Body of pancreas (tissue), 4 donors: ENCODE measurements at regions not wholly inside any gene's neighbourhood (a gene's known extent, or its start where the extent isn't known, plus 50 kb on each side); places are given as distances from the start of the nearest gene placed in this dataset.

Experiments used
- ATAC-seq: fragments of 150-250 bp; one replicate; pipeline ENCODE4 v1.9.1; 2016
- DNase-seq, 4 donors: peaks; one replicate each; pipeline ENCODE4 v3.0.0-alpha.2; 2019
- H3K27ac ChIP-seq, 4 donors: fragments of 200-600 bp; sonication (generic); 1 replicate in 3 of 4; 2 replicates in 1 of 4; pipeline versions ENCODE4 v1.5.1 to v1.6.1; 2016 to 2019; ENCODE audit warnings: mild to moderate bottlenecking in 1 of 4, mixed read lengths in 1 of 4, moderate library complexity in 1 of 4
- H3K27me3 ChIP-seq, 2 donors: fragments of 200-600 bp; sonication (generic); one replicate each; pipeline ENCODE4 v1.6.0; 2016; ENCODE audit warnings: mild to moderate bottlenecking in 1 of 2
- H3K36me3 ChIP-seq, 2 donors: fragments of 200-600 bp; sonication (generic); replicated peaks in 1 of 2; 2 replicates each; pipeline ENCODE4 v1.5.1; 2016; ENCODE audit warnings: low read depth in 2 of 2; ENCODE audit not compliant: insufficient read depth in 1 of 2
- H3K4me1 ChIP-seq: fragments of 200-600 bp; sonication (generic); one replicate; pipeline ENCODE4 v1.6.0; 2016
- H3K4me3 ChIP-seq, 2 donors: fragments of 200-600 bp; sonication (generic); 1 replicate in 1 of 2; 2 replicates in 1 of 2; pipeline ENCODE4 v1.5.1; 2016 to 2019
- H3K9me3 ChIP-seq, 3 donors: fragments of 200-600 bp; sonication (generic); 1 replicate in 2 of 3; 2 replicates in 1 of 3; pipeline ENCODE4 v1.5.1; 2016
- CTCF ChIP-seq, 7 experiments: fragments of 450-650 bp in 4 of 7; fragments of 200-600 bp in 3 of 7; sonication (generic) in 3 of 7; IDR thresholded peaks; one replicate each; pipeline ENCODE4 v1.5.1; 2016 to 2019; ENCODE audit warnings: antibody characterized with exemption in 7 of 7
- POLR2A ChIP-seq, 3 donors: fragments of 450-650 bp; IDR thresholded peaks; one replicate each; pipeline ENCODE4 v1.6.1; 2016; ENCODE audit warnings: antibody characterized with exemption in 3 of 3, mild to moderate bottlenecking in 2 of 3
- WGBS, 2 donors: methylation state at CpG; one replicate each; pipeline ENCODE4 v1.1.5; 2017; 5-methylcytosine and 5-hydroxymethylcytosine counted together
- intact Hi-C: fragments of 100-400 bp; cut with DNase I; formaldehyde crosslinking; loops from one replicate; pipeline ENCODE4 v1.15.1; 2023

- no peak for TF ChIP-seq CTCF (IDR thresholded peaks at IDR 0.05)
- no peak for TF ChIP-seq POLR2A (IDR thresholded peaks at IDR 0.05)
- no peak overlapping the region for H3K4me3 ChIP-seq
- no peaks in the 10 kb centered on the region for H3K9me3 ChIP-seq
- no peaks in the 10 kb centered on the region for H3K36me3 ChIP-seq
- DNase-seq, result no peak
- no peak overlapping the region for H3K27ac ChIP-seq
- no peak for ATAC-seq
- no peaks in the 10 kb centered on the region for H3K27me3 ChIP-seq
- intact Hi-C loops, result no loop called here
- no peaks in the 10 kb centered on the region for H3K4me1 ChIP-seq
Measured at GRCh38 chr18:41666231-41666630, 288.8 kb upstream of the PIK3C3 start.

GRCh38 chr18:41665210-41665609 is 289.8 kb upstream of the PIK3C3 start:
- TF ChIP-seq CTCF (IDR thresholded peaks at IDR 0.05) (no peak), POLR2A (IDR thresholded peaks at IDR 0.05) (no peak)
- no peak for DNase-seq
- Histone ChIP-seq H3K36me3 (no peaks in the 10 kb centered on the region), H3K27me3 (no peaks in the 10 kb centered on the region), H3K4me1 (no peaks in the 10 kb centered on the region), H3K27ac (no peak overlapping the region), H3K4me3 (no peak overlapping the region), H3K9me3 (no peaks in the 10 kb centered on the region)
- 79 to 82% methylated on average over 5 of the region's 5 CpGs for WGBS, 2 donors
- ATAC-seq, result no peak
- intact Hi-C loops, result no loop called here

DNA sequence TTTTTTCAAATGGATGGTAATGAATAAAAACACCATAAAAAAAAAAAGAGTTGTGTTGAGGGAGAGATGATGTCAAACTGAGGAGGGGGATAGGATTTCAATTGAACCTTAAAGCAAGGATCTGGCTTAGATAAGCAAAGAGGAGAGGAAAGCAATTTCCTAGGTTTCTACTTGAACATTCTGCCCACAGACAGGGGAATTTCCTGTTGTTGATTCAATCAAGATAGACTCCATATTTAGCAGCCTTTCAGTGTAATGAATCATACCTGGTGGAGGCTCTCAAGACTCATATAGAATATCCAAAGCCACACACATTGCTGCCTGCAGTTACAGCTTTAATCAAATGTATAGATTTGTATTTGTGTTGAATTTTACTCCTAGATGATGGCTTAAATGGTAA is 294.4 kb upstream of the PIK3C3 start:
- no peak for TF ChIP-seq POLR2A (IDR thresholded peaks at IDR 0.05)
- no peak for TF ChIP-seq CTCF (IDR thresholded peaks at IDR 0.05)
- Histone ChIP-seq H3K4me1 (no peaks in the 10 kb centered on the region), H3K36me3 (no peaks in the 10 kb centered on the region), H3K27me3 (no peaks in the 10 kb centered on the region), H3K27ac (no peak overlapping the region), H3K4me3 (no peak overlapping the region), H3K9me3 (no peaks in the 10 kb centered on the region)
- DNase-seq (no peak), ATAC-seq (no peak)
- intact Hi-C loops, result no loop called here

- Histone ChIP-seq H3K27ac (no peak overlapping the region), H3K9me3 (no peaks in the 10 kb centered on the region), H3K4me1 (no peaks in the 10 kb centered on the region), H3K4me3 (no peak overlapping the region), H3K36me3 (no peaks in the 10 kb centered on the region), H3K27me3 (no peaks in the 10 kb centered on the region)
- 62 to 66% methylated on average over 3 of the region's 3 CpGs for WGBS, 2 donors
- intact Hi-C loops, result no loop called here
- DNase-seq, result no peak
- ATAC-seq, result no peak
- no peak for TF ChIP-seq POLR2A (IDR thresholded peaks at IDR 0.05)
- no peak for TF ChIP-seq CTCF (IDR thresholded peaks at IDR 0.05)
Measured at GRCh38 chr18:41659438-41660130, 295.4 kb upstream of the PIK3C3 start.

DNA sequence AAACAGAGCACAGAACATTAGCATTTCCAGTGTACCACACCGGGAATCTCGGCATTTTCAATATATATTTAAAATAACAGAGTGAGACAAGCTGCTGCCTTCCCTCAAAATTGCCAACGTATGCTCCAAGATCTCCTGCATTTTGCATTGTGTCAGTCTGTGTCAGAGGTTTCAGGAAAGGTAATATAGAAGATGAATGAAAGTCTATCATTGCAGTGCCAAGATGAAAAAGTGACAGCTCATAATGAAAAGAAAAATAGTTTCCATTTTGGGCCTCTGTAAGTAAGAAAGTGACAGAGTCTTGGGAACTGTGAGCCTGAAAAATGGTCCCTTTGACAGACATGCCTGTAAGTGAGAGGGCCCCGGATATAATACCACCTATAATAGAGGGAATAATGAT is 297.8 kb upstream of the PIK3C3 start:
- Histone ChIP-seq H3K4me3 (no peak overlapping the region), H3K9me3 (no peaks in the 10 kb centered on the region), H3K4me1 (no peaks in the 10 kb centered on the region), H3K27ac (no peak overlapping the region), H3K27me3 (no peaks in the 10 kb centered on the region), H3K36me3 (no peaks in the 10 kb centered on the region)
- TF ChIP-seq CTCF (IDR thresholded peaks at IDR 0.05) (no peak), POLR2A (IDR thresholded peaks at IDR 0.05) (no peak)
- intact Hi-C loops, result no loop called here
- ATAC-seq, result no peak
- DNase-seq, result no peak
- 51 to 60% methylated on average over 4 of the region's 4 CpGs for whole genome bisulfite sequencing, 2 donors
